K562 (cell line): ENCODE measurements at regions not wholly inside any gene's neighbourhood (a gene's known extent, or its start where the extent isn't known, plus 50 kb on each side); places are given as distances from the start of the nearest gene placed in this dataset.

Source experiments
- ATAC-seq: fragments of 200-7000 bp; cut with Tn5 transposase; 3 replicates; pipeline ENCODE4 v1.9.1; 2020; ENCODE audit warnings: moderate library complexity
- BruUV-seq: library from RNA; stranded (reverse); fragments of 400-500 nt; replicated peaks from 2 replicates; lab custom pipeline; 2021; lab: Mats Ljungman, UMichigan
- CTCF ChIA-PET: fragments of 300-600 bp; formaldehyde crosslinking; extraction: SDS; loops from one replicate; lab custom pipeline; 2021; ENCODE audit warnings: low intra/inter-chr PET ratio; lab: Yijun Ruan, JAX
- POLR2A ChIA-PET: fragments of 300-600, 350-650 bp; sonication (Branson Sonifier 250); formaldehyde crosslinking; extraction: SDS; loops from one replicate; lab custom pipeline; 2021; ENCODE audit warnings: antibody characterized with exemption, inconsistent platforms; lab: Yijun Ruan, JAX
- DNase-seq, 4 experiments: peaks; one replicate each; pipeline versions ENCODE4 v3.0.0 to v3.0.0-alpha.2; 2011 to 2018; ENCODE audit warnings: low spot score in 3 of 4, mixed read lengths in 3 of 4; ENCODE audit errors: extremely low read depth in 1 of 4
- FAIRE-seq: peaks from 2 replicates; lab custom pipeline; 2011; peaks lifted over from hg19 to GRCh38; lab: Jason Lieb, UNC
- H2AFZ ChIP-seq: 2 replicates; pipeline ENCODE4 v1.6.0; 2011; ENCODE audit warnings: low read depth, low read length, control low read depth, inconsistent platforms
- H3K27ac ChIP-seq: fragments of 200-600 bp; 3 replicates; pipeline ENCODE4 v1.8.0; 2011; ENCODE audit warnings: low read depth, mild to moderate bottlenecking, control low read depth, inconsistent platforms, low read length, moderate library complexity, mixed read lengths; ENCODE audit errors: extremely low read depth
- H3K27me3 ChIP-seq, 2 experiments: fragments of 300-600 bp in 1 of 2; 2 replicates in 1 of 2; 3 replicates in 1 of 2; pipeline versions ENCODE4 v1.6.0 to v1.8.0; 2011; ENCODE audit warnings: inconsistent platforms in 2 of 2, low read length in 2 of 2, mild to moderate bottlenecking in 1 of 2, mixed read lengths in 1 of 2, moderate library complexity in 1 of 2; ENCODE audit not compliant: control insufficient read depth in 2 of 2, insufficient read depth in 2 of 2
- H3K36me3 ChIP-seq: fragments of 300-600 bp; 3 replicates; pipeline ENCODE4 v1.8.0; 2011; ENCODE audit warnings: mild to moderate bottlenecking, low read length, inconsistent platforms; ENCODE audit not compliant: control insufficient read depth, insufficient read depth
- H3K4me1 ChIP-seq, 2 experiments: fragments of 200-600 bp in 1 of 2; replicated peaks in 1 of 2; 2 replicates in 1 of 2; 3 replicates in 1 of 2; pipeline versions ENCODE4 v1.5.1 to v1.8.0; 2011; ENCODE audit warnings: inconsistent platforms in 2 of 2, low read length in 2 of 2, mild to moderate bottlenecking in 1 of 2, mixed read lengths in 1 of 2, moderate library complexity in 1 of 2; ENCODE audit not compliant: control insufficient read depth in 2 of 2, insufficient read depth in 2 of 2
- H3K4me2 ChIP-seq: 2 replicates; pipeline ENCODE4 v1.6.1; 2011; ENCODE audit warnings: low read length, control low read depth, inconsistent platforms, mixed read lengths; ENCODE audit not compliant: insufficient read depth
- H3K4me3 ChIP-seq: fragments of 200-600 bp; sonication (generic), shearing (Covaris generic); 2 replicates; pipeline ENCODE4 v1.5.1; 2016; ENCODE audit warnings: control low read depth, inconsistent platforms
- H3K79me2 ChIP-seq: fragments of 200-600 bp; 3 replicates; pipeline ENCODE4 v1.8.0; 2011; ENCODE audit warnings: low read length, inconsistent platforms; ENCODE audit not compliant: control insufficient read depth, insufficient read depth
- H3K9ac ChIP-seq, 2 experiments: 2 replicates each; pipeline versions ENCODE4 v1.6.0 to v1.6.1; 2011; ENCODE audit warnings: low read depth in 2 of 2, low read length in 2 of 2, control low read depth in 1 of 2, inconsistent platforms in 1 of 2, mild to moderate bottlenecking in 1 of 2, mixed read lengths in 1 of 2; ENCODE audit not compliant: insufficient read depth in 1 of 2
- H3K9me1 ChIP-seq: one replicate; pipeline ENCODE4 v1.6.0; 2011; ENCODE audit warnings: inconsistent platforms, mild to moderate bottlenecking, low read length, moderate library complexity; ENCODE audit not compliant: control insufficient read depth, insufficient read depth
- H3K9me3 ChIP-seq: replicated peaks from 2 replicates; pipeline ENCODE4 v1.5.1; 2011; ENCODE audit warnings: low read depth, low read length, inconsistent platforms; ENCODE audit not compliant: control insufficient read depth, insufficient read depth
- H4K20me1 ChIP-seq: replicated peaks from 2 replicates; pipeline ENCODE4 v1.6.1; 2011; ENCODE audit warnings: low read length, inconsistent platforms, mixed read lengths; ENCODE audit not compliant: control insufficient read depth, insufficient read depth
- C11orf30 ChIP-seq: fragments of 450-650 bp; IDR thresholded peaks from 2 replicates; pipeline ENCODE4 v1.6.1; 2016; ENCODE audit warnings: low read depth, mild to moderate bottlenecking
- HCFC1 ChIP-seq: IDR thresholded peaks from 2 replicates; pipeline ENCODE4 v1.6.1; 2012; ENCODE audit warnings: low read depth, low read length, improper control_type of control experiment
- ILK ChIP-seq: fragments of 450-650 bp; IDR thresholded peaks from 2 replicates; pipeline ENCODE4 v1.6.1; 2016; ENCODE audit warnings: missing genetic modification characterization, low read depth, mild to moderate bottlenecking, missing compliant biosample characterization, moderate library complexity, borderline replicate concordance
- LARP7 ChIP-seq: fragments of 450-650 bp; IDR thresholded peaks from 2 replicates; pipeline ENCODE4 v1.6.1; 2016
- MCM3 ChIP-seq: fragments of 450-650 bp; IDR thresholded peaks from 2 replicates; pipeline ENCODE4 v1.6.1; 2016
- NFE2 ChIP-seq: IDR thresholded peaks from 2 replicates; pipeline ENCODE4 v1.6.1; 2014; ENCODE audit warnings: antibody characterized with exemption, low read depth
- SIN3A ChIP-seq, 2 experiments: fragments of 150-350 bp in 1 of 2; IDR thresholded peaks; 2 replicates each; pipeline ENCODE4 v1.6.1; 2011 to 2016; ENCODE audit warnings: borderline replicate concordance in 2 of 2, low read depth in 2 of 2, low read length in 2 of 2, mild to moderate bottlenecking in 2 of 2, moderate library complexity in 2 of 2; ENCODE audit not compliant: control insufficient read depth in 1 of 2
- YBX1 ChIP-seq: fragments of 450-650 bp; IDR thresholded peaks from 2 replicates; pipeline ENCODE4 v1.7.1; 2016; ENCODE audit warnings: mild to moderate bottlenecking
- ZNF77 ChIP-seq: fragments of 250-450 bp; sonication (Bioruptor Pico); IDR thresholded peaks from 2 replicates; pipeline ENCODE4 v1.5.0; 2020
- WGBS: fragments of 100-300 bp; shearing (Covaris generic); methylation state at CpG from one replicate; pipeline ENCODE4 v1.1.6; 2016; ENCODE audit warnings: low coverage, mixed read lengths; ENCODE audit not compliant: insufficient coverage; ENCODE audit errors: missing lambda C conversion rate; 5-methylcytosine and 5-hydroxymethylcytosine counted together
- in situ Hi-C: fragments of 300-500 bp; cut with MboI; formaldehyde crosslinking; loops from 4 replicates; pipeline ENCODE4 v1.15.0; 2018; ENCODE audit warnings: inconsistent platforms, mixed read lengths
- intact Hi-C: fragments of 100-400 bp; cut with micrococcal nuclease; formaldehyde crosslinking; loops from 2 replicates; pipeline ENCODE4 v1.14.2; 2022
- TF ChIP-seq, protein P1 (sequence below): sonication (generic); formaldehyde crosslinking; IDR thresholded peaks from 2 replicates; pipeline ENCODE4 v1.4.0; 2020; ENCODE audit warnings: mild to moderate bottlenecking, missing genetic modification reagents
- TF ChIP-seq, protein P2 (sequence below): sonication (generic); formaldehyde crosslinking; IDR thresholded peaks from 2 replicates; pipeline ENCODE4 v1.8.0; 2022; ENCODE audit warnings: missing genetic modification reagents, mild to moderate bottlenecking, borderline replicate concordance

DNA sequence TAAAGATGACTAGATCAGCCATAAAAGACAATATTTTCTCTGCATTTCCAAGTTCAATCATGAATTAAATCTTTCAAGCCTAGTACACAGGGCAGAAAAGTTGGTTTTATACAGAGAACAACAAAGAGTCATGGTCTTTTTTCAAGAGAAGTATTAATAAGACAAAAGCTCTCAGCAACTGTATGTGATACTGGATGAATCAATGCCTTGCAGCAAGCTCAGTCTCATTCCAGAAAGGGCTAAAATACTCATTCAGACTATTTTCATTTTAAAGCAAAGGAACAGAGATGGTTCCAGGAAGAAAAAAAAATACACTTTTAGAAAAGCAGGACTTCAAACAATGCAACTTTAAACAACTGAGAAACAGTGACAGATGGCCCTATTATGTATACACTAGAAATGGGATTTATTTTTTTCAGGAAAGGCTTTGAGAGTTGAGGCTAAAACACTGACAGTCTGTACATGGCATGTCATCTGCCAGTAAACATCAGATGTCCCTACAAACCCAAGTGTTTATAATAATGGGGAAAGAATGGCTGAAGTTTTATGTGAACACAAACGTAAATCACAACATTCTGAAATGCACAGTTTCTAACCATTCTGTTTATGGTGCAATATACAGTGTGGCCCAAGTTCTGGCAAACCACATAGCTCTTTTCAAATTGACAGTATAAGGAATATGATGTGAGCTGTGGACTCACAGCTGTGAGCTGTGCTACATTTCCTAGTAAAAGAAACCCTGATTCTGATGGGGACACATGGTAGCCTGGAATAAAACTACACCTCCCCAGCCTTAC, 114.3 kb upstream of the DST start:
- 0% methylated on average over 1 of the region's 1 CpG for WGBS
- CTCF ChIA-PET, result interaction anchor here (1.1 kb wide), 1 partner anchor 119 kb away, joined by 4 read pairs; no protein-coding TSS in a partner anchor
- Histone ChIP-seq H4K20me1 (0 out of 2 replicates have a peak, but pooled peaks cover 5% of the 10 kb centered on the region), H3K27ac (no peak overlapping the region), H3K9ac (no peak overlapping the region), H3K36me3 (no peaks in the 10 kb centered on the region), H3K9me1 (no peaks in the 10 kb centered on the region), H3K27me3 (no peaks in the 10 kb centered on the region), H3K9me3 (no peaks in the 10 kb centered on the region), H2AFZ (no peak overlapping the region), H3K79me2 (no peaks in the 10 kb centered on the region), H3K4me3 (no peak overlapping the region), H3K4me2 (no peak overlapping the region), H3K4me1 (no peaks in the 10 kb centered on the region)
- POLR2A ChIA-PET, result no interaction called here
- in situ Hi-C loops, result no loop called here
- intact Hi-C loops, result no loop called here
- no TSS peak for BruUV-seq
- DNase-seq (no peak), ATAC-seq (no peak), FAIRE-seq (no peak)
- TF ChIP-seq LARP7, result no peak

DNA sequence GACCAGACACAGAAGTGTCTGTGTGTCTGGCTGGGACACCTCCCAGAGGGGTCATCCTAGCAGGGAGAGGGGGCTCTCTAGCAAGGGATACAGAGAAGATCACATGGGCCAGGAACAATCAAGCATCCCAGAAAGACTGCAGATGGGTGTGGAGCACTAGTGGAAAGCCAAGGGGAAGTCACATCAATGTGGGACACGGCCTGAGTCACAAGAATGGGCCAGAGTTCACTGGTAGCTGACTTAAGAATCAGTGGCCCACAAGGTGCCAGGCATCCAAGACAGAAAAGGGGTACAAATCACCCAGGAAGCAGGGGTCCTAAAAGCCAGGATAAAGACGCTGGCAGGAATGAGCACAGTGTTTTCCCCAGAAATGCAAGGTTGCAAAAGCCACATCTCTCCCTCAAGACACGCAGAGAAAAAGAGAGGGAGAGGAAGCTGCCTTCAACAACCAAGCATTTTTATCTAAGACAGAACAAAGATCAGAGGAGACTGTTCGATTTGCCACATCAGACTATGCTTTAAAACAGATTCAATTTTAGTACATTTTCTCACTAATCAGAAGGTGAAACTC, 113.6 kb upstream of the DST start:
- FAIRE-seq, result no peak
- H3K4me3 ChIP-seq, result no peak overlapping the region
- no peak for TF ChIP-seq SIN3A (IDR thresholded peaks at IDR 0.05; ENCODE audit: borderline replicate concordance in 2 of 2, control insufficient read depth in 1 of 2, low read depth in 2 of 2, low read length in 2 of 2)
- no peak for TF ChIP-seq ILK (tag)
- TF ChIP-seq C11orf30, result no peak
- TF ChIP-seq ZNF77 (CRISPR knock-in tag), result no peak
- TF ChIP-seq HCFC1, result no peak
- TF ChIP-seq, protein P1, sequence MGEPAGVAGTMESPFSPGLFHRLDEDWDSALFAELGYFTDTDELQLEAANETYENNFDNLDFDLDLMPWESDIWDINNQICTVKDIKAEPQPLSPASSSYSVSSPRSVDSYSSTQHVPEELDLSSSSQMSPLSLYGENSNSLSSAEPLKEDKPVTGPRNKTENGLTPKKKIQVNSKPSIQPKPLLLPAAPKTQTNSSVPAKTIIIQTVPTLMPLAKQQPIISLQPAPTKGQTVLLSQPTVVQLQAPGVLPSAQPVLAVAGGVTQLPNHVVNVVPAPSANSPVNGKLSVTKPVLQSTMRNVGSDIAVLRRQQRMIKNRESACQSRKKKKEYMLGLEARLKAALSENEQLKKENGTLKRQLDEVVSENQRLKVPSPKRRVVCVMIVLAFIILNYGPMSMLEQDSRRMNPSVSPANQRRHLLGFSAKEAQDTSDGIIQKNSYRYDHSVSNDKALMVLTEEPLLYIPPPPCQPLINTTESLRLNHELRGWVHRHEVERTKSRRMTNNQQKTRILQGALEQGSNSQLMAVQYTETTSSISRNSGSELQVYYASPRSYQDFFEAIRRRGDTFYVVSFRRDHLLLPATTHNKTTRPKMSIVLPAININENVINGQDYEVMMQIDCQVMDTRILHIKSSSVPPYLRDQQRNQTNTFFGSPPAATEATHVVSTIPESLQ, result no peak
- no peak for TF ChIP-seq MCM3
- no peak for TF ChIP-seq YBX1
- TF ChIP-seq, protein P2, sequence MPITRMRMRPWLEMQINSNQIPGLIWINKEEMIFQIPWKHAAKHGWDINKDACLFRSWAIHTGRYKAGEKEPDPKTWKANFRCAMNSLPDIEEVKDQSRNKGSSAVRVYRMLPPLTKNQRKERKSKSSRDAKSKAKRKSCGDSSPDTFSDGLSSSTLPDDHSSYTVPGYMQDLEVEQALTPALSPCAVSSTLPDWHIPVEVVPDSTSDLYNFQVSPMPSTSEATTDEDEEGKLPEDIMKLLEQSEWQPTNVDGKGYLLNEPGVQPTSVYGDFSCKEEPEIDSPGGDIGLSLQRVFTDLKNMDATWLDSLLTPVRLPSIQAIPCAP, result no peak
- TF ChIP-seq NFE2, result no peak

More for the DNA sequence above, 113.6 kb upstream of the DST start:
- DNase-seq, result no peak
- POLR2A ChIA-PET, result no interaction called here
- 0 out of 2 replicates have a peak, but pooled peaks cover 5% of the 10 kb centered on the region for H4K20me1 ChIP-seq
- no peak overlapping the region for H3K27ac ChIP-seq
- in situ Hi-C loops (no loop called here), intact Hi-C loops (no loop called here)
- H3K9ac ChIP-seq, result no peak overlapping the region
- CTCF ChIA-PET, result no interaction called here
- ATAC-seq, result no peak
- H3K9me3 ChIP-seq, result no peaks in the 10 kb centered on the region
- no peaks in the 10 kb centered on the region for H3K27me3 ChIP-seq
- no peaks in the 10 kb centered on the region for H3K36me3 ChIP-seq
- H3K79me2 ChIP-seq, result no peaks in the 10 kb centered on the region
- no peaks in the 10 kb centered on the region for H3K9me1 ChIP-seq
- 0% methylated on average over 4 of the region's 4 CpGs for WGBS
- no TSS peak for BruUV-seq
- no peak overlapping the region for H2AFZ ChIP-seq
- H3K4me1 ChIP-seq, result no peaks in the 10 kb centered on the region
- no peak overlapping the region for H3K4me2 ChIP-seq
